GM19239 (cell line): ENCODE measurements at regions not wholly inside any gene's neighbourhood (a gene's known extent, or its start where the extent isn't known, plus 50 kb on each side); places are given as distances from the start of the nearest gene placed in this dataset.

Experiments
- DNase-seq: peaks from one replicate; pipeline ENCODE4 v3.0.0; 2011; ENCODE audit warnings: low spot score; ENCODE audit not compliant: insufficient read length
- FAIRE-seq: peaks from 2 replicates; lab custom pipeline; 2011; peaks lifted over from hg19 to GRCh38; lab: Jason Lieb, UNC

- FAIRE-seq = no peak
Measured at GRCh38 chr5:175803736-175804454, 67.5 kb upstream of the CPLX2 start.

DNA sequence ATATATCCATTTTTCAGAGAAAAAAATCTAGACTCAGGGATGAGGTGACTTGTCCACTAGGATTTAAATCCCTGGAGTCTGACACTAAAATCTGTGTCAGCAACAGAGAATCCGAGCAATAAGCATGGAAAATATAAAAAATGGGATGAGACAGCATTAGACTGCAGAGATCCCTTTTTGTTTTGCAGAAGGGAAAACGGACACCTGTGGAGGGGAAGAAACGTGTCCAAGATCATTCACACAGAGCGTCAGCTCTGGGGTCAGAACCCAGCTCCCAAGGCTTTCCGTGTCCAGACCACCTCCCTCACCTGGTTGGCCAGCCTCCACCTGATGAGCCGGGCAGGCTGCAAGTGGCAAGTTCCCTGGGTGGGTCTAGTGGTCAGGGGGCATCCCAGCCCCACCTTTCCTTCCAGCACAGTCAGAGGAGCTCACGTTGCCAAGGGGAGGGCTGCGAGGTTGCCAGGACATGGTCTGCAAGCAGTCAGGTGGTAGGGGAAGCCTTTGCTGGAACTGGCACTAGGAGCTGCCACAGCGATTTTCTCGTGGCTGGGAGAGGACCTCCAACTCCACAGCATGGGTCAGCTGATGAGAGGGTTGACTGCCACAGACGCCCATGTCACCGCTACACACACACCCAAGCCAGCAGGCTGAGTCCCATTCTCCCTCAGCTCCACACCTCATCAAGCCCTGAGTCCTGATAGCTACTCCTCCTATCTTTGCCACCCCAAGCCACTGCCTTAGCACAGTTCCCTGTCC lies 65.9 kb upstream of the CPLX2 start:
- FAIRE-seq = no peak
- no peak for DNase-seq

More at GRCh38 chr5:175803736-175804454, 67.5 kb upstream of the CPLX2 start:
- no peak for DNase-seq

GRCh38 chr5:175808711-175809110 lies 62.7 kb upstream of the CPLX2 start:
- DNase-seq = no peak
- FAIRE-seq = no peak

DNA sequence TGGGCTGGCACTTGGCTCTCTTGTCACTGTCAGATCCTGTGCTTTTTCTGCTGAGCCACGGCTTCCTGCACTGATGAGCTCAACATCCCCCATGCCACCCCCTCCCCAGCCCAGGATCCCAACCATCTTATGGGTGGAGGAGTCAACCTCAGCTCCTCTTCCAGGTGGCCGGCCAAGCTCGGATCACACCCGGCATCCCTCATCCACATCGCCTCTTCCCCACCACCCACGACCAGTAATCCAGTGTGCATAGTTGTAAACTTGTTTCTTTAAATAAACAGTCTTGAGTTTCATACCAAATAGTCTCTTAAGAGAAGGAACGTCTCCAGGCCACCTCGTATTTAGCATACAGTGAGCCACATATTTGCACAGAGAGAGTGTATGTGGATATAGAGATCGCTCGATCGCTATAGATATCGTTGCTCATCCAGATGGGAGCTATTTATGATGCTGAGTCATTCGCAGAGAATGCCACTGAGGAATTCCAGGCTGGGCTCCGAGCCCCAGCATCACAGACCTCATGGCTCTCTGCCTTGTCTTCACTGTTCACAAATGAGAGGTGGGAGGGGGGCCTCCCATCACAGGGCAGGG lies 61.8 kb upstream of the CPLX2 start:
- FAIRE-seq (no peak), DNase-seq (no peak)

DNA sequence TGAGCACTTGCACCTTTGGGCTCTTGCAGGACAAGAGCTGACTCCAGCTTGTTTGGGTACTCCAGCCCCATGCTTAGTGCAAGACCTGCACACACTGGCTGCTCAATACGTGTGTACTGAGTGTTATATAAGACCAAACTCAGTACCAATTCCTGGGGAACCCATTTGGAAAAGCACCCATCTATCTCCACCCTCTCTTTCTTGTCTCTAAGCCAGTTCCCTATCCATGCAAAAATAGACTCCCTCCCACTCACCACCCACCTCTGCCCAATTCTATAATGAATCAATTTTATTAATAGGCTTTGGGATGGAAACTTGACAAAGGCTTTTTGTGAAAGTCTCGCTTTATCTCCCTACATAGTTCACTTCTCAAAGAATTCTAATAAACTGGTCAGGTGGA lies 60.9 kb upstream of the CPLX2 start:
- DNase-seq = no peak
- FAIRE-seq = no peak

DNA sequence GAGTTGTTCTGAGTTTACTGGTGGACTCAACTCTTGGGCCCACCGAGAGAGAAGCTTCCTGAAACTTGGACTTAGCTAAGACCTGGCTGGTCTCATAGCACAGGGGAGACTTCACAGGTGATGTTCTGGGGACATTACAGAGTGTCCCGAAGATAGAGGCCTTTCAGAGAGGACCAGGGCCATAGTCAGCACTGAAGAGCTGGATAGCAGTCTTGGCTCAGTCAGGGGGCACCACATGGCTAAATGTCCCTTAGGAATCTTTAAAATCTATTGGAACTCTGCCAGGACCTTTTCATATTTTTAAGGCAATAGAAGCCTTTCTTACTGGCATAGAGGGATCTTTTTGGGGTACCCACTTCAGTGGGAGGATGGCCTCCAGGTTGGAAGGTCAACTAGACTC lies 59.8 kb upstream of the CPLX2 start:
- FAIRE-seq = no peak

GRCh38 chr5:175813943-175814630 lies 57.3 kb upstream of the CPLX2 start:
- no peak for DNase-seq
- no peak for FAIRE-seq

More for the DNA sequence above, 59.8 kb upstream of the CPLX2 start:
- no peak for DNase-seq

DNA sequence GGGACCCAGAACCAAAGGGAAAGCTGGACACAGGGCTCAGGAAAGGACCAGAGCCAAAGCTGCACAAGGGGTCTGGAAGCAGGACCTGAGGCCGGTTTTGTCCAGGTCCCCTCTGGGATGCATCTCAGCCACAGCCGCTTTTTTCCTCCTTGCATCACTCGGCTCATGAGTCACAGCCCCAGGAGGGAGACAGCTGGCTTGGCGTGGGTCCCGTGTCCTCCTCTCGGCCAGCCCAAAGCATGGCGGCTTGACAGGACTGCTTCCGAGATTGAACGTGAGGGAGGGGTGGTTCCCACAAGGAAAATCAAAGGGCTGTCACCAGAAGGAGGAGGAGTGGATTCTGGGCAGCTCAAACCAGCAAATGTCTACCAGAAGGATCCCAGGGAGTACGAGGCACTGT lies 56.7 kb upstream of the CPLX2 start:
- DNase-seq = no peak

DNA sequence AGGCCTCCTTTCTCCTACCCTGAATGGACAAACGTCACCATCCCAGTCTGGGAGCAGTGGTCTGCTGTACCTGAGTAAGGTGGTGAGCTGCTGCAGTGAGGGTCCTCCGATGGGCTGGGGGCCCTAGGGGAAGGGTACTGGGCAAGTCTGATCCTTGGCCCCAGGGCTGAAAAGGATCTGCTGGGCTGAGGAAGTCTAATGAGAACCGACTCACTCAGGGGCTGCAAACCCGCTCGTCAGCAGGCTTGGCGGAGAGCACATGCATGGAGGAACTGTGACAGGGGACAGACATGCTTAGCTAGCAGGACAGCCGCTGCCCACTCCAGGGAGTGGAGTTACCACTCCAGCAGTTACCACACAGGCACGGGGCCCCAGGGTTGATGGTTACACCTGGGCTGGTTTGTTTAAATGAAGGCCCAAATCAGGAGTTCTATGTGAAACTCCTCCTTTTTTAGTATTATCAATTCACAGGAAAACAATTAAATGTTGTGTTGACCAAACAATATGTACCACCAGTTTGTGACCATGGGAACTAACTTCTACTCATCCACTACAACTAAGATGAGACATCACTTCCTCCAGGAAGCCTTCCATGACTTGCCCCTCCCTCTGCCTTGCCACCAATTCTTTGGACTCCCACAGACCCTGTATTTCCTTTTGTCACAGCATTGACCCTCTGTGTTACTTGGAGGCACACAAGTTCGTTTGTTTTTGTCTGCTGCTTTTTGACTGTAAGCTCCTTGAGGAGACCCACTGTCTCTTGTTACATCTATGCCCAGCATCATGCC lies 56.1 kb upstream of the CPLX2 start:
- DNase-seq (no peak), FAIRE-seq (no peak)

More for the DNA sequence above, 56.7 kb upstream of the CPLX2 start:
- no peak for FAIRE-seq

- FAIRE-seq (no peak), DNase-seq (no peak)
Measured at GRCh38 chr5:175816348-175816747, 55.0 kb upstream of the CPLX2 start.

DNA sequence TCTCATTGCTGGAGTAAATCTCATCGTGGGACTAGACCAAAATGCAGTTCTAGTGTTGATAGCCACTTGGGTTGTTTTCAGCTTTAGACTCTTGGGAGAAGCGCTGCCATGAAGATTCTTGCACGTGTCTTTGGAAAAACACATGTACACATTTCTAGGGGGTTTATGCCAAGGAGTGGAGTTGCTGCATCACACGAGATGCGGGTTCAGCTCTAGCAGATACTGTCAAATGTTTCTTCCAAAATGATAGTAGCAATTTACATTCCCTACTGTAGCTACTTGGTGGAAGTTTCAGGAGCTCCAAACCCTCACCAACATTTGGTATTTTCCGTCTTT lies 52.3 kb upstream of the CPLX2 start:
- DNase-seq = no peak

DNA sequence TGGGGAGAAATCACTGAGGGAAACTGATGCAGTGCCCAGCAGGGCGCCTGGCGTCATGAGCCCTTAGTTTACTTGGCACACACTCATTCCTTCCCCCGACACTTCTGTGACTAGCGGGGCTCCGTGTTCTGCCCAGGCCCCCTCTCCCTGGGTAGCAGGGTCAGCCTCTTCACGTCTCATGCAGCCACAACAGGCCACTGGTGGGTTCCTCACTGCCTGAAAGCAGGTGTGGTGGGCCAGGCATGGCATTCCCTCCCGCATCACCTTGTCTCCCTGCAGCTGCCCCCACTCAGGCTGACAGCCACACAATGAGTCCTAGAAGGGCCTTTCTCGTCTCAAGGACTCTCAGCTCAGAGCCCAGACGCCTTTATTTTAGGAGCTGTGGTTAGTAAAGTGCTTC lies 51.1 kb upstream of the CPLX2 start:
- FAIRE-seq (no peak), DNase-seq (no peak)

More for the DNA sequence above, 52.3 kb upstream of the CPLX2 start:
- no peak for FAIRE-seq
